ENCODE measurements at regions not wholly inside any gene's neighbourhood (a gene's known extent, or its start where the extent isn't known, plus 50 kb on each side); places are given as distances from the start of the nearest gene placed in this dataset.

DNA sequence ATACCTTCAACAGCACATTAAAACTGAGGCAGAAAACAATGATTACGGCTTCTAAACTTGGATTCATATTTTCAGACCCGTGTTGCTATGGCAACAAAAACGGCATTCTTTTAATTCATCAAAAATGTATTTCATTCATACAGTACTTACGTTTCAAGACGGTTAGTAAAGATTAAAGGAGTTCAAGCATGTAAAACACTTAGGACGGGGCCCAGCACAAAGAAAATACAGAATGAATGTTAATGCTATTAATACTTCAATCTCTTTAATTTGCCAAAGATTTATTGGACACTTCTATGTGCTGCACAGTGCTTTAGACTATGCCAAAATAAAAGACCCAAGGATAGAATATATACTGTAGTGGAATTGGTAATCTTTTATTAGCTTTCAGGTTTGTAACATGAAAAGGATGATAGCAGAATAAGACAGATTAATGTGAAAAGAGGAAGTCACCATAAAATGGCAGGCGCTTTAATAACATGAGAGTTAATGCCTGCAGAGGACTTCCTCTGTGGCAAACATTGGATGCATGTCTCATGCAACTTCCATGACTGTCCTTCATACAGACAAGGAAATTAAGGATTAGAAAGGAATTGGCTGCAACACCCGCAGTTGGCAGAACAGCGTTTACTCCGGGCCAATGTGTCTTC lies 201.6 kb upstream of the KLF6 start:
- no peaks in the 10 kb centered on the region for H3K27me3 ChIP-seq (ENCODE audit: control insufficient read depth, insufficient read depth, low read length)
- Mint-ChIP-seq H3K27me3 (peaks cover 4% of the 10 kb centered on the region), H3K27ac (no peak overlapping the region), H3K4me1 (peaks cover 0 to 22% (median 13%) of the 10 kb centered on the region in 4 donors), H3K4me3 (no peak overlapping the region), H3K36me3 (peaks cover 3% of the 10 kb centered on the region), H3K9me3 (peaks cover 0 to 5% (median 0%) of the 10 kb centered on the region in 7 donors)
- no peaks in the 10 kb centered on the region for H3K36me3 ChIP-seq (ENCODE audit: control insufficient read depth, insufficient read depth, low read length)
- ATAC-seq (ENCODE audit: low read depth in 2 of 2), result no peak
- H3K4me3 ChIP-seq (ENCODE audit: low read depth, low read length), result no peak overlapping the region
- DNase-seq, result no peak
- H3K27ac ChIP-seq (ENCODE audit: insufficient read depth, low read length, poor library complexity, severe bottlenecking), result no peak overlapping the region
- H3K4me1 ChIP-seq (ENCODE audit: control insufficient read depth, insufficient read depth, low read length, poor library complexity, severe bottlenecking), result peaks cover 5% of the 10 kb centered on the region
- peaks cover 4 to 5% of the 10 kb centered on the region in 2 experiments for H3K9me3 ChIP-seq (ENCODE audit: control insufficient read depth in 2 of 2, low read length in 2 of 2)

DNA sequence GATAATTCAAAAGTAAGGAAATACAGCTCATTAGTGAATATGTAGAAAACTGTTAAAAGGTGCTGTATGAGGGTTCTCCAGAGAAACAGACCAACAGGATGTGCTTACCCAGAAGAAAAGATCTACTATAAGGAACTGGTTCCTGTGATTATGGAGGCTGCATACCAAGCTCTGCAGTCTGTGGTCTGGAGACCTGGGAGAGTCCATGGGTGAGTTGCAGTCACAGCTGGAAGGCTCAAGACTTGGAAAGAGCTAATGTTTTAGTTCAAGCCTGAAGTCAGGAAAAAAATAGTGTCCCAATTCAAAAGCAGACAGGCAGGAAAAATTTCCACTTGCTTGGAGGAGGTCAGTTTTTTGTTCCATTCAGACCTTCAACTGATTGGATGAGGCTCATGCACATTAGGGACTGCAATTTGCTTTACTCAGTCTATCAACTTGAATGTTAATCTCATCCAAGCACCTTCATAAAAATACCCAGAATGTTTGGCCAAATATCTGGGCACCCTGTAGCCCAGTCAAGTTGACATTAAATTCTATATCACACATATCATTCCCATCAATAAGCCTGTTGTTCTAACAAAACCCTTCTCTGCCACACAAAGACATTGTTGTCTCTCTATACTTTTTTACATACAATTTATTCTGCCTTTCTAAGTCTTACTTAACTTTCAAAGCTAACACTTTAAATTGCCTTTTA lies 197.9 kb upstream of the KLF6 start:
- Histone ChIP-seq H3K9me3 (ENCODE audit: control insufficient read depth in 2 of 2, low read length in 2 of 2) (peaks cover 4 to 5% of the 10 kb centered on the region in 2 experiments), H3K27me3 (ENCODE audit: control insufficient read depth, insufficient read depth, low read length) (no peaks in the 10 kb centered on the region), H3K27ac (ENCODE audit: insufficient read depth, low read length, poor library complexity, severe bottlenecking) (no peak overlapping the region), H3K4me1 (ENCODE audit: control insufficient read depth, insufficient read depth, low read length, poor library complexity, severe bottlenecking) (peaks cover 41% of the 10 kb centered on the region), H3K4me3 (ENCODE audit: low read depth, low read length) (no peak overlapping the region), H3K36me3 (ENCODE audit: control insufficient read depth, insufficient read depth, low read length) (no peaks in the 10 kb centered on the region)
- Mint-ChIP-seq H3K4me1 (peaks cover 5 to 54% (median 17%) of the 10 kb centered on the region in 4 donors), H3K27me3 (peaks cover 4% of the 10 kb centered on the region), H3K27ac (peak overlapping the region; percentile 26 to 89 (median 35)), H3K4me3 (peak overlapping the region in 1 of 4 donors; percentile 57), H3K36me3 (peaks cover 3% of the 10 kb centered on the region), H3K9me3 (peaks cover 0 to 5% (median 1%) of the 10 kb centered on the region in 7 donors)
- ATAC-seq (ENCODE audit: low read depth in 2 of 2) (no peak), DNase-seq (no peak)

DNA sequence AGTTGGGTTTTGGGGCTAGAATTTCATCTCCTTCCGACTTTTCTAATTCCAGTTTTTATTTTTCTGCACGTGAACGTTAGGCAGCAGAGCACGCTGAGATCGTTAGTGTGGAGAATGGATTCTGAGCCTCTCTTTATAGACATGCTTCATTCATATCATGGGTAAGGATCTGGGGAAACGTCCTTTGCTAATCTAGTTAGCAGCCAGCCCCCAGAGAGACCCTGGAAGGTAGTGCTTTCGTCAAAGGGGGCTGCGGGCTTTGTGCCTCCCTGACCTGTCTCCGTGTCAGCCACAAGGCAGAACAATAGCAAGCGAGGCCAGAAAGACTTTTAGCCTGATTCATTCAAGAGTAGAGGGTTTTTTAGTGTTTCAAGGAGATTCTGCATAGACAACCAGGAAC lies 196.3 kb upstream of the KLF6 start:
- Histone ChIP-seq H3K9me3 (ENCODE audit: control insufficient read depth in 2 of 2, low read length in 2 of 2) (peaks cover 4 to 5% of the 10 kb centered on the region in 2 experiments), H3K4me1 (ENCODE audit: control insufficient read depth, insufficient read depth, low read length, poor library complexity, severe bottlenecking) (peaks cover 44% of the 10 kb centered on the region), H3K4me3 (ENCODE audit: low read depth, low read length) (peak overlapping the region; percentile 66), H3K27me3 (ENCODE audit: control insufficient read depth, insufficient read depth, low read length) (no peaks in the 10 kb centered on the region), H3K36me3 (ENCODE audit: control insufficient read depth, insufficient read depth, low read length) (no peaks in the 10 kb centered on the region), H3K27ac (ENCODE audit: insufficient read depth, low read length, poor library complexity, severe bottlenecking) (peak overlapping the region; percentile 39)
- Mint-ChIP-seq H3K36me3 (peaks cover 3% of the 10 kb centered on the region), H3K4me1 (peaks cover 0 to 52% (median 15%) of the 10 kb centered on the region in 4 donors), H3K27me3 (peaks cover 4% of the 10 kb centered on the region), H3K27ac (peak overlapping the region; percentile 22 to 83 (median 58)), H3K9me3 (peaks cover 0 to 5% (median 1%) of the 10 kb centered on the region in 7 donors), H3K4me3 (peak overlapping the region in 2 of 4 donors; percentile 62 to 78)
- no peak for ATAC-seq (ENCODE audit: low read depth in 2 of 2)
- DNase-seq, result no peak

DNA sequence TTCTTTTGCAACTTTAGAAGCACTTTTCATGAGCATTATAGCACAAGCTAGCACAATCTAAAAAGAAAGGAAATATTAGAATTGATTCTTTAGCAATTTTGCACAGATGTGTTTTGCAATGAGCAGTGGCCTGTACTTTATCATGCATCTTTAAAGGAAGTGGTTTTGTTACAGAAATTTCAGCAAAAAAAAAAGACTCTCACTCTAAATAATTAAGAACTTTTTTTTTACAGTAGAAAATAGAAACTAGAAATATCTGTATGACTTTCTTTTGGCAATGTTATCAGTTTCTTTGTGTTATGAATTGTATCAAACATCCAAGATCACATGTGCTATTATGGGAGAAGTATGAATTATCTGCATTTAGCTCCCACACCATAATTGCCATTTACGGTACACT lies 195.7 kb upstream of the KLF6 start:
- Histone ChIP-seq H3K4me1 (ENCODE audit: control insufficient read depth, insufficient read depth, low read length, poor library complexity, severe bottlenecking) (peaks cover 50% of the 10 kb centered on the region), H3K9me3 (ENCODE audit: control insufficient read depth in 2 of 2, low read length in 2 of 2) (peaks cover 4 to 5% of the 10 kb centered on the region in 2 experiments), H3K27me3 (ENCODE audit: control insufficient read depth, insufficient read depth, low read length) (no peaks in the 10 kb centered on the region), H3K27ac (ENCODE audit: insufficient read depth, low read length, poor library complexity, severe bottlenecking) (peak overlapping the region; percentile 64), H3K4me3 (ENCODE audit: low read depth, low read length) (peak overlapping the region; percentile 66), H3K36me3 (ENCODE audit: control insufficient read depth, insufficient read depth, low read length) (no peaks in the 10 kb centered on the region)
- Mint-ChIP-seq H3K36me3 (peaks cover 3% of the 10 kb centered on the region), H3K27me3 (peaks cover 4% of the 10 kb centered on the region), H3K4me1 (peaks cover 0 to 50% (median 14%) of the 10 kb centered on the region in 4 donors), H3K9me3 (peaks cover 0 to 5% (median 1%) of the 10 kb centered on the region in 7 donors), H3K27ac (peak overlapping the region; percentile 58 to 83 (median 67)), H3K4me3 (peak overlapping the region; percentile 17 to 78 (median 68))
- ATAC-seq (ENCODE audit: low read depth in 2 of 2) (peak; percentile 60 to 61), DNase-seq (peak in 2 of 3 donors; percentile 50 to 74)

DNA sequence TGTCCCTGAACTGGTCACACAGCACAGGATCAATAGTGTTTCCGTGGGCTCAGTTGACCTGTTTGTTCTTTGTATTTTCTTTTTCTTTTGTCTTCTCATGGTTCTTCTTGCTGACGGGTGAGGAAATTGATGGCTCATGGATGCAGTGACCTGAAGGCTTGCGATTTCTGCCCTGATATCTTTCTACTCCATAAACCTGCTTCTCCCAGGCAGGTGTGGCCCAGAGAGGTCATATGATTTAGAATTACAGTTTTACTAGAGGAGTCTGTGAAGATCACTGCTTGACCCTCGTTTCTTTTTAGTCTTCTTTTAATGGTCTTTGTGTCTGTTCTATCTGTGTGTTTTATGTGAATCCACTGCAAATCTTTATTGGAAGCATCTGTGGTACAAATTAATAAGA lies 195.1 kb upstream of the KLF6 start:
- H3K27me3 ChIP-seq (ENCODE audit: control insufficient read depth, insufficient read depth, low read length), result no peaks in the 10 kb centered on the region
- Mint-ChIP-seq H3K27me3 (peaks cover 4% of the 10 kb centered on the region), H3K9me3 (peaks cover 0 to 5% (median 1%) of the 10 kb centered on the region in 7 donors), H3K4me1 (peaks cover under 1 to 50% (median 14%) of the 10 kb centered on the region in 4 donors), H3K27ac (peak overlapping the region; percentile 58 to 93 (median 83)), H3K4me3 (peak overlapping the region; percentile 17 to 78 (median 68)), H3K36me3 (peaks cover 3% of the 10 kb centered on the region)
- ATAC-seq (ENCODE audit: low read depth in 2 of 2), result no peak
- no peak for DNase-seq
- H3K27ac ChIP-seq (ENCODE audit: insufficient read depth, low read length, poor library complexity, severe bottlenecking), result peak overlapping the region; percentile 64
- peak overlapping the region; percentile 66 for H3K4me3 ChIP-seq (ENCODE audit: low read depth, low read length)
- H3K36me3 ChIP-seq (ENCODE audit: control insufficient read depth, insufficient read depth, low read length), result no peaks in the 10 kb centered on the region
- H3K4me1 ChIP-seq (ENCODE audit: control insufficient read depth, insufficient read depth, low read length, poor library complexity, severe bottlenecking), result peaks cover 50% of the 10 kb centered on the region
- peaks cover 4 to 5% of the 10 kb centered on the region in 2 experiments for H3K9me3 ChIP-seq (ENCODE audit: control insufficient read depth in 2 of 2, low read length in 2 of 2)

DNA sequence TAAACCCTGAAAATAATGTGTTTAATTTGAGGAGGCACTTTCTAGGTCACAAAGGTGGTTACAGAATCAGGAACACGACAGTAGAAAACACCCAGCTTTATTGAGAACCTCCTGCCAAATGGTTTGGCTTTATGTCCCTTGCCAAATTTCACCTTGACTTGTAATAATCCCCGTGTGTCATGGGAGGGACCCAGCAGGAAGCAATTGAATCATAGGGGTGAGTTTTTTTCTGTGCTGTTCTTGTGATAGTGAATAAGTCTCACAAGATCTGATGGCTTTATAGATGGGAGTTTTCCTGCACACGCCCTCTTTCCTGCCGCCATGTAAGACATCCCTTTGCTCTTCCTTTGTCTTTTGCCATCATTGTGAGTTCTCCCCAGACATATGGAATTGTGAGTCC lies 193.8 kb upstream of the KLF6 start:
- peaks cover 56% of the 10 kb centered on the region for H3K4me1 ChIP-seq (ENCODE audit: control insufficient read depth, insufficient read depth, low read length, poor library complexity, severe bottlenecking)
- H3K4me1 Mint-ChIP-seq, result peaks cover 10 to 45% (median 17%) of the 10 kb centered on the region in 4 donors

DNA sequence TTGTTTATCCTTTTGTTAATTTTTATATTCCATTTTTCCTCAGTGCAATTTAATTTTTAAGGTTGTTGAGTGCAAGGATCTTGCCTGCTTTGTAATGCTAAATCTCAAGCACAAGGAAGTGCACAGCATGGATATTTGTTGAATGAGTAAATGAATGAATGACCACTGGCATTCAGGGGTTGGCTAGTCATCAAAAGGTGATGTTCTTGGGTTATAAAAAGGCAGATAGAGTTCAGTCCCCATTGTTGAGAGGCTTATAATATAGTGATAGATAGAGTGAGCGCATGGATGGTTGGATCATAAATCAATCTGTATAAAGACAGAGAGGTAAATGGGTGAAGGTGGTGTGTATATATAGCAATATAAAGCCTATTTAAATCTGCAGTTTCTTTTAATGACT lies 193.2 kb upstream of the KLF6 start:
- Mint-ChIP-seq H3K4me1 (peaks cover 11 to 46% (median 19%) of the 10 kb centered on the region in 4 donors), H3K27me3 (no peaks in the 10 kb centered on the region), H3K27ac (no peak overlapping the region), H3K36me3 (peaks cover 3% of the 10 kb centered on the region), H3K9me3 (peaks cover 0 to 4% (median 2%) of the 10 kb centered on the region in 7 donors), H3K4me3 (no peak overlapping the region)
- DNase-seq (no peak), ATAC-seq (ENCODE audit: low read depth in 2 of 2) (no peak)
- peaks cover 61% of the 10 kb centered on the region for H3K4me1 ChIP-seq (ENCODE audit: control insufficient read depth, insufficient read depth, low read length, poor library complexity, severe bottlenecking)
- H3K4me3 ChIP-seq (ENCODE audit: low read depth, low read length), result no peak overlapping the region
- H3K27me3 ChIP-seq (ENCODE audit: control insufficient read depth, insufficient read depth, low read length), result no peaks in the 10 kb centered on the region
- H3K36me3 ChIP-seq (ENCODE audit: control insufficient read depth, insufficient read depth, low read length), result no peaks in the 10 kb centered on the region
- no peak overlapping the region for H3K27ac ChIP-seq (ENCODE audit: insufficient read depth, low read length, poor library complexity, severe bottlenecking)
- H3K9me3 ChIP-seq (ENCODE audit: control insufficient read depth in 2 of 2, low read length in 2 of 2), result peaks cover 3 to 4% of the 10 kb centered on the region in 2 experiments

More for the DNA sequence above, 193.8 kb upstream of the KLF6 start:
- Mint-ChIP-seq H3K27ac (peak overlapping the region in 2 of 3 donors; percentile 38 to 58), H3K36me3 (peaks cover 3% of the 10 kb centered on the region), H3K9me3 (peaks cover 0 to 5% (median 2%) of the 10 kb centered on the region in 7 donors), H3K4me3 (peak overlapping the region in 2 of 4 donors; percentile 53 to 54), H3K27me3 (no peaks in the 10 kb centered on the region)
- ATAC-seq (ENCODE audit: low read depth in 2 of 2), result peak; percentile 27 to 30
- Histone ChIP-seq H3K4me3 (ENCODE audit: low read depth, low read length) (peak overlapping the region; percentile 28), H3K36me3 (ENCODE audit: control insufficient read depth, insufficient read depth, low read length) (no peaks in the 10 kb centered on the region), H3K9me3 (ENCODE audit: control insufficient read depth in 2 of 2, low read length in 2 of 2) (peaks cover 4 to 5% of the 10 kb centered on the region in 2 experiments), H3K27me3 (ENCODE audit: control insufficient read depth, insufficient read depth, low read length) (no peaks in the 10 kb centered on the region), H3K27ac (ENCODE audit: insufficient read depth, low read length, poor library complexity, severe bottlenecking) (no peak overlapping the region)
- peak in 1 of 3 donors; percentile 31 for DNase-seq

All from CD4-positive, CD25-positive, alpha-beta regulatory T cell (primary cell).